HepG2 (cell line): ENCODE measurements at regions not wholly inside any gene's neighbourhood (a gene's known extent, or its start where the extent isn't known, plus 50 kb on each side); places are given as distances from the start of the nearest gene placed in this dataset.

Experiments used
- ATAC-seq: fragments of 200-7000 bp; cut with Tn5 transposase; 3 replicates; pipeline ENCODE4 v1.9.1; 2020; ENCODE audit warnings: mild to moderate bottlenecking, moderate library complexity
- BruUV-seq: library from RNA; stranded (reverse); fragments of 400-500 nt; replicated peaks from 2 replicates; lab custom pipeline; 2021; lab: Mats Ljungman, UMichigan
- CTCF ChIA-PET: fragments of 300-600 bp; formaldehyde crosslinking; extraction: SDS; loops from one replicate; lab custom pipeline; 2021; ENCODE audit warnings: low total read pairs, inconsistent platforms, low intra/inter-chr PET ratio; lab: Yijun Ruan, JAX
- POLR2A ChIA-PET: fragments of 350-600 bp; sonication (Branson Sonifier 250); formaldehyde crosslinking; loops from one replicate; lab custom pipeline; 2020; ENCODE audit warnings: antibody characterized with exemption, inconsistent platforms; lab: Yijun Ruan, JAX
- DNase-seq: peaks from one replicate; pipeline ENCODE4 v3.0.0-alpha.2; 2015; ENCODE audit warnings: low spot score
- FAIRE-seq: peaks from 3 replicates; lab custom pipeline; 2011; peaks lifted over from hg19 to GRCh38; lab: Jason Lieb, UNC
- H2AFZ ChIP-seq: one replicate; pipeline ENCODE4 v1.6.1; 2011; ENCODE audit warnings: low read length, inconsistent platforms
- H3K27ac ChIP-seq: fragments of 300-600 bp; 3 replicates; pipeline ENCODE4 v1.8.0; 2011; ENCODE audit warnings: mixed run types, mild to moderate bottlenecking, mixed read lengths, low read length, inconsistent platforms; ENCODE audit not compliant: insufficient read depth; ENCODE audit errors: extremely low read length
- H3K27me3 ChIP-seq, 2 experiments: fragments of 200-600 bp in 1 of 2; 2 replicates in 1 of 2; 3 replicates in 1 of 2; pipeline versions ENCODE4 v1.6.0 to v1.8.0; 2011; ENCODE audit warnings: low read length in 2 of 2, mild to moderate bottlenecking in 2 of 2, moderate library complexity in 2 of 2, inconsistent platforms in 1 of 2; ENCODE audit not compliant: insufficient read depth in 2 of 2, control insufficient read depth in 1 of 2
- H3K36me3 ChIP-seq, 2 experiments: fragments of 200-600 bp in 1 of 2; replicated peaks in 1 of 2; 2 replicates in 1 of 2; 3 replicates in 1 of 2; pipeline versions ENCODE4 v1.5.1 to v1.8.0; 2011; ENCODE audit warnings: low read length in 2 of 2, inconsistent platforms in 1 of 2; ENCODE audit not compliant: insufficient read depth in 2 of 2, control insufficient read depth in 1 of 2
- H3K4me1 ChIP-seq: 2 replicates; pipeline ENCODE4 v1.5.1; 2012; ENCODE audit warnings: low read length, inconsistent platforms; ENCODE audit not compliant: insufficient read depth
- H3K4me2 ChIP-seq: 2 replicates; pipeline ENCODE4 v1.6.0; 2011; ENCODE audit warnings: low read depth, low read length, inconsistent platforms
- H3K4me3 ChIP-seq, 3 experiments: fragments of 200-600 bp in 1 of 3; sonication (generic), shearing (Covaris generic) in 1 of 3; replicated peaks in 1 of 3; 2 replicates each; pipeline ENCODE4 v1.5.1; 2011 to 2016; ENCODE audit warnings: low read length in 3 of 3, inconsistent platforms in 2 of 3, low read depth in 2 of 3, mild to moderate bottlenecking in 2 of 3, control low read depth in 1 of 3, mixed read lengths in 1 of 3; ENCODE audit not compliant: insufficient read depth in 1 of 3
- H3K79me2 ChIP-seq: one replicate; pipeline ENCODE4 v1.6.1; 2011; ENCODE audit warnings: low read length, inconsistent platforms; ENCODE audit not compliant: insufficient read depth
- H3K9ac ChIP-seq: 2 replicates; pipeline ENCODE4 v1.6.0; 2011; ENCODE audit warnings: mild to moderate bottlenecking, low read depth, low read length, inconsistent platforms; ENCODE audit not compliant: insufficient read depth
- H3K9me3 ChIP-seq: 2 replicates; pipeline ENCODE4 v1.5.1; 2012; ENCODE audit warnings: mild to moderate bottlenecking, low read length
- H4K20me1 ChIP-seq: 2 replicates; pipeline ENCODE4 v1.6.0; 2011; ENCODE audit warnings: inconsistent platforms, mild to moderate bottlenecking, low read length, moderate library complexity; ENCODE audit not compliant: insufficient read depth
- FOXC1 ChIP-seq: sonication (generic); formaldehyde crosslinking; IDR thresholded peaks from 2 replicates; pipeline ENCODE4 v1.8.0; 2022; ENCODE audit warnings: mild to moderate bottlenecking, missing genetic modification reagents, borderline replicate concordance
- IRF9 ChIP-seq: sonication (generic); formaldehyde crosslinking; IDR thresholded peaks from 2 replicates; pipeline ENCODE4 v1.8.0; 2022; ENCODE audit warnings: missing genetic modification reagents, mild to moderate bottlenecking, borderline replicate concordance
- KMT2A ChIP-seq: sonication (generic); formaldehyde crosslinking; IDR thresholded peaks from 2 replicates; pipeline ENCODE4 v1.4.0; 2020; ENCODE audit warnings: missing genetic modification reagents
- MTF2 ChIP-seq: sonication (generic); formaldehyde crosslinking; IDR thresholded peaks from 2 replicates; pipeline ENCODE4 v1.5.0; 2020; ENCODE audit warnings: missing genetic modification reagents, borderline replicate concordance
- PHF20 ChIP-seq: sonication (generic); formaldehyde crosslinking; IDR thresholded peaks from 2 replicates; pipeline ENCODE4 v1.5.0; 2020; ENCODE audit warnings: mild to moderate bottlenecking, missing genetic modification reagents
- RXRB ChIP-seq: IDR thresholded peaks from 2 replicates; pipeline ENCODE4 v1.6.1; 2016; ENCODE audit warnings: borderline replicate concordance, missing genetic modification reagents, missing compliant biosample characterization
- THYN1 ChIP-seq: sonication (generic); formaldehyde crosslinking; IDR thresholded peaks from 2 replicates; pipeline ENCODE4 v1.8.1; 2023; ENCODE audit warnings: low read depth, mild to moderate bottlenecking, moderate library complexity, missing genetic modification reagents, borderline replicate concordance
- U2AF1 ChIP-seq: fragments of 200-400 bp; formaldehyde crosslinking; optimal IDR thresholded peaks from 2 replicates; pipeline ENCODE3; 2017; ENCODE audit warnings: mild to moderate bottlenecking, low read depth, low read length
- ZNF33B ChIP-seq: sonication (generic); formaldehyde crosslinking; IDR thresholded peaks from 2 replicates; pipeline ENCODE4 v1.5.1; 2020; ENCODE audit warnings: mild to moderate bottlenecking, missing genetic modification reagents
- ZNF468 ChIP-seq: sonication (generic); formaldehyde crosslinking; IDR thresholded peaks from 2 replicates; pipeline ENCODE4 v1.8.0; 2022; ENCODE audit warnings: mild to moderate bottlenecking, moderate library complexity, missing genetic modification reagents
- ZNF557 ChIP-seq: sonication (generic); formaldehyde crosslinking; IDR thresholded peaks from 2 replicates; pipeline ENCODE4 v1.4.0; 2020; ENCODE audit warnings: missing genetic modification reagents
- ZNF567 ChIP-seq: sonication (generic); formaldehyde crosslinking; IDR thresholded peaks from 2 replicates; pipeline ENCODE4 v1.8.1; 2023; ENCODE audit warnings: mild to moderate bottlenecking, missing genetic modification reagents, borderline replicate concordance
- ZNF577 ChIP-seq: sonication (generic); formaldehyde crosslinking; IDR thresholded peaks from 2 replicates; pipeline ENCODE4 v1.4.0; 2020; ENCODE audit warnings: mild to moderate bottlenecking, low read depth, missing genetic modification reagents, borderline replicate concordance
- ZNF678 ChIP-seq: sonication (generic); formaldehyde crosslinking; IDR thresholded peaks from 2 replicates; pipeline ENCODE4 v1.4.0; 2020; ENCODE audit warnings: mild to moderate bottlenecking, missing genetic modification reagents
- WGBS: methylation state at CpG from one replicate; pipeline ENCODE4 v1.1.6; 2017; ENCODE audit warnings: low lambda C conversion rate; 5-methylcytosine and 5-hydroxymethylcytosine counted together
- in situ Hi-C: cut with HindIII; loops from 2 replicates; pipeline ENCODE4 v1.10.0; 2017; ENCODE audit warnings: low pct_unique_long_range_greater_than_20kb; ENCODE audit not compliant: extremely low pct_ligation_motif_present
- intact Hi-C: fragments of 100-400 bp; cut with micrococcal nuclease; formaldehyde crosslinking; loops from one replicate; pipeline ENCODE4 v1.10.0; 2022; ENCODE audit not compliant: unreplicated experiment
- TF ChIP-seq, protein P1 (sequence below): sonication (generic); formaldehyde crosslinking; IDR thresholded peaks from 2 replicates; pipeline ENCODE4 v1.5.1; 2020; ENCODE audit warnings: mild to moderate bottlenecking, missing genetic modification reagents, borderline replicate concordance
- TF ChIP-seq, protein P2 (sequence below): sonication (generic); formaldehyde crosslinking; IDR thresholded peaks from 2 replicates; pipeline ENCODE4 v1.9.0; 2022; ENCODE audit warnings: low read depth, missing genetic modification reagents
- TF ChIP-seq, protein P3 (sequence below): sonication (generic); formaldehyde crosslinking; IDR thresholded peaks from 2 replicates; pipeline ENCODE4 v1.5.0; 2020; ENCODE audit warnings: mild to moderate bottlenecking, missing genetic modification reagents

DNA sequence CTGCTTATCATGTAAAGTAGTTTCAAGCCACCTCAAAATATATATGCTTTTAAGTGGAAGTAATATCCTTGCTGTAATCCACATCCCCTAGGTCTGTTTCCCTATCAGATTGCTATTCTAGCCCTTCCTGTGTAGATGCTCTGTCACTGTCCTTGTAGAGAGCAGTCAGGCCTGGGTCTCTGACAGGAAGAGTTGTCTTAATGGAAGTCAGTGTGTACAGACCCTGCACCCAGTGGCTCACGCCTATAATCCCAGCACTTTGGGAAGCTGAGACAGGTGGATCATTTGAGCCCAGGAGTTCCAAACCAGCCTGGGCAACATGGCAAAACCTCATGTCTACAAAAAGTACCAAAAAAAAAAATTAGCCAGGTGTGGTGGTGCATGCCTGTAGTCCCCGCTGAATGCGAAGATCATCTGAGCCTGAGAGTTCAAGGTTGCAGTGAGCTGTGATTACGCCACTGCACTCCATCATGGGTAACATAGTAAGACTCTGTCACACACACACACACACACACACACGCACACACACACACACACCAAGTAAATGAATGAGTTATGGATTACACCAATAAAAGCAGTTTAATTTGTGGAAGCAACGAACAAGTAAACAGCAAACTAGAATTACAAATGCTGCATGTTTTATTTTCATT, 70.2 kb upstream of the DSC1 start:
- no peaks in the 10 kb centered on the region for H3K36me3 ChIP-seq
- H4K20me1 ChIP-seq: no peaks in the 10 kb centered on the region
- H3K9ac ChIP-seq: peak overlapping the region; percentile 42; the same call in 1 of the 2 replicates
- no peaks in the 10 kb centered on the region for H3K79me2 ChIP-seq
- no peaks in the 10 kb centered on the region for H3K27me3 ChIP-seq
- H3K4me3 ChIP-seq: peak overlapping the region; percentile 1 to 53 (median 11); a peak in 4 of 6 replicates
- POLR2A ChIA-PET: interaction anchor here (0.6 to 2.3 kb wide), 3 partner anchors 10 to 166 kb away, joined by 4 to 38 read pairs (median 4); partner anchors contain the start of gene DSC2
- FAIRE-seq: peak; percentile 79
- peak; percentile 84 for DNase-seq
- intact Hi-C loops (loop anchor here (1.0 to 2.0 kb wide), 2 partner anchors 8 to 26 kb away; no protein-coding TSS in a partner anchor), in situ Hi-C loops (no loop called here)
- CTCF ChIA-PET: no interaction called here
- H3K27ac ChIP-seq: peak overlapping the region; percentile 57
- no peaks in the 10 kb centered on the region for H3K9me3 ChIP-seq
- no peak overlapping the region for H2AFZ ChIP-seq
- peaks cover 63% of the 10 kb centered on the region for H3K4me1 ChIP-seq
- no TSS peak for BruUV-seq
- ATAC-seq: peak; percentile 96
- H3K4me2 ChIP-seq: peak overlapping the region; percentile 72
- WGBS: 5% methylated on average over 6 of the region's 6 CpGs
- TF ChIP-seq ZNF567 (no peak), IRF9 (no peak), ZNF468 (CRISPR knock-in tag) (no peak), MTF2 (CRISPR knock-in tag) (no peak), PHF20 (no peak), ZNF577 (CRISPR knock-in tag) (no peak), THYN1 (CRISPR knock-in tag) (no peak), ZNF678 (CRISPR knock-in tag) (no peak), ZNF557 (CRISPR knock-in tag) (no peak), ZNF33B (no peak), U2AF1 (no peak), KMT2A (no peak), FOXC1 (CRISPR knock-in tag) (no peak), RXRB (CRISPR knock-in tag) (peak; percentile 52; the same call in 1 of the 2 replicates)
- TF ChIP-seq, protein P1, sequence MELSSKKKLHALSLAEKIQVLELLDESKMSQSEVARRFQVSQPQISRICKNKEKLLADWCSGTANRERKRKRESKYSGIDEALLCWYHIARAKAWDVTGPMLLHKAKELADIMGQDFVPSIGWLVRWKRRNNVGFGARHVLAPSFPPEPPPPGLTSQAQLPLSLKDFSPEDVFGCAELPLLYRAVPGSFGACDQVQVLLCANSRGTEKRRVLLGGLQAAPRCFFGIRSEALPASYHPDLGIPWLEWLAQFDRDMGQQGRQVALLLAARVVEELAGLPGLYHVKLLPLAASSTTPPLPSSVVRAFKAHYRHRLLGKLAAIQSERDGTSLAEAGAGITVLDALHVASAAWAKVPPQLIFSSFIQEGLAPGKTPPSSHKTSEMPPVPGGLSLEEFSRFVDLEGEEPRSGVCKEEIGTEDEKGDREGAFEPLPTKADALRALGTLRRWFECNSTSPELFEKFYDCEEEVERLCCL (CRISPR knock-in tag): no peak
- TF ChIP-seq, protein P2, sequence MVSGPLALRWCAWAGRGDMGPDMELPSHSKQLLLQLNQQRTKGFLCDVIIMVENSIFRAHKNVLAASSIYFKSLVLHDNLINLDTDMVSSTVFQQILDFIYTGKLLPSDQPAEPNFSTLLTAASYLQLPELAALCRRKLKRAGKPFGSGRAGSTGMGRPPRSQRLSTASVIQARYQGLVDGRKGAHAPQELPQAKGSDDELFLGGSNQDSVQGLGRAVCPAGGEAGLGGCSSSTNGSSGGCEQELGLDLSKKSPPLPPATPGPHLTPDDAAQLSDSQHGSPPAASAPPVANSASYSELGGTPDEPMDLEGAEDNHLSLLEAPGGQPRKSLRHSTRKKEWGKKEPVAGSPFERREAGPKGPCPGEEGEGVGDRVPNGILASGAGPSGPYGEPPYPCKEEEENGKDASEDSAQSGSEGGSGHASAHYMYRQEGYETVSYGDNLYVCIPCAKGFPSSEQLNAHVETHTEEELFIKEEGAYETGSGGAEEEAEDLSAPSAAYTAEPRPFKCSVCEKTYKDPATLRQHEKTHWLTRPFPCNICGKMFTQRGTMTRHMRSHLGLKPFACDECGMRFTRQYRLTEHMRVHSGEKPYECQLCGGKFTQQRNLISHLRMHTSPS (CRISPR knock-in tag): 0 out of 2 replicates have a peak, but pooled peaks have one; percentile 10
- TF ChIP-seq, protein P3, sequence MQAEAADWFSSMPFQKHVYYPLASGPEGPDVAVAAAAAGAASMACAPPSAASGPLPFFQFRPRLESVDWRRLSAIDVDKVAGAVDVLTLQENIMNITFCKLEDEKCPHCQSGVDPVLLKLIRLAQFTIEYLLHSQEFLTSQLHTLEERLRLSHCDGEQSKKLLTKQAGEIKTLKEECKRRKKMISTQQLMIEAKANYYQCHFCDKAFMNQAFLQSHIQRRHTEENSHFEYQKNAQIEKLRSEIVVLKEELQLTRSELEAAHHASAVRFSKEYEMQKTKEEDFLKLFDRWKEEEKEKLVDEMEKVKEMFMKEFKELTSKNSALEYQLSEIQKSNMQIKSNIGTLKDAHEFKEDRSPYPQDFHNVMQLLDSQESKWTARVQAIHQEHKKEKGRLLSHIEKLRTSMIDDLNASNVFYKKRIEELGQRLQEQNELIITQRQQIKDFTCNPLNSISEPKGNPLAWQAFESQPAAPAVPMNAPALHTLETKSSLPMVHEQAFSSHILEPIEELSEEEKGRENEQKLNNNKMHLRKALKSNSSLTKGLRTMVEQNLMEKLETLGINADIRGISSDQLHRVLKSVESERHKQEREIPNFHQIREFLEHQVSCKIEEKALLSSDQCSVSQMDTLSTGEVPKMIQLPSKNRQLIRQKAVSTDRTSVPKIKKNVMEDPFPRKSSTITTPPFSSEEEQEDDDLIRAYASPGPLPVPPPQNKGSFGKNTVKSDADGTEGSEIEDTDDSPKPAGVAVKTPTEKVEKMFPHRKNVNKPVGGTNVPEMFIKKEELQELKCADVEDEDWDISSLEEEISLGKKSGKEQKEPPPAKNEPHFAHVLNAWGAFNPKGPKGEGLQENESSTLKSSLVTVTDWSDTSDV (CRISPR knock-in tag): no peak
